Caco-2 (cell line): ENCODE measurements at regions not wholly inside any gene's neighbourhood (a gene's known extent, or its start where the extent isn't known, plus 50 kb on each side); places are given as distances from the start of the nearest gene placed in this dataset.

ENCODE experiments used
- BruUV-seq: library from RNA; stranded (reverse); fragments of 400-500 nt; replicated peaks from 2 replicates; lab custom pipeline; 2021; lab: Mats Ljungman, UMichigan
- CTCF ChIA-PET: fragments of 300-600 bp; sonication (Branson Sonifier 250); formaldehyde crosslinking; loops from one replicate; lab custom pipeline; 2022; ENCODE audit warnings: antibody characterized with exemption; lab: Charles Lee
- POLR2A ChIA-PET: fragments of 300-600 bp; sonication (Branson Sonifier 250); formaldehyde crosslinking; loops from one replicate; lab custom pipeline; 2022; ENCODE audit warnings: antibody characterized with exemption; lab: Charles Lee
- DNase-seq, 2 experiments: peaks; one replicate each; pipeline versions ENCODE4 v3.0.0 to v3.0.0-alpha.2; 2020 to 2022
- H3K27me3 ChIP-seq: replicated peaks from 2 replicates; pipeline ENCODE4 v1.6.0; 2011; ENCODE audit warnings: low read length; ENCODE audit not compliant: control insufficient read depth, insufficient read depth
- H3K36me3 ChIP-seq: 2 replicates; pipeline ENCODE4 v1.5.1; 2011; ENCODE audit warnings: low read length; ENCODE audit not compliant: control insufficient read depth, insufficient read depth
- H3K4me1 ChIP-seq: fragments of 250-450 bp; sonication (Bioruptor Pico); 2 replicates; pipeline ENCODE4 v1.5.1; 2020; ENCODE audit warnings: mild to moderate bottlenecking
- H3K4me3 ChIP-seq: 2 replicates; pipeline ENCODE4 v1.5.1; 2011; ENCODE audit warnings: low read depth, mild to moderate bottlenecking, control low read depth, low read length
- H3K9me3 ChIP-seq: fragments of 250-450 bp; sonication (Bioruptor Pico); 2 replicates; pipeline ENCODE4 v1.5.1; 2020; ENCODE audit warnings: mild to moderate bottlenecking, moderate library complexity
- H3K27ac Mint-ChIP-seq: one replicate; pipeline ENCODE4 v1.8.0; 2022; ENCODE audit warnings: mixed read lengths; ENCODE audit not compliant: unreplicated experiment
- H3K27me3 Mint-ChIP-seq: one replicate; pipeline ENCODE4 v1.8.0; 2022; ENCODE audit warnings: mixed read lengths; ENCODE audit not compliant: insufficient read depth, unreplicated experiment
- H3K36me3 Mint-ChIP-seq: one replicate; pipeline ENCODE4 v1.8.0; 2022; ENCODE audit warnings: mild to moderate bottlenecking, mixed read lengths; ENCODE audit not compliant: insufficient read depth, unreplicated experiment
- H3K4me1 Mint-ChIP-seq: one replicate; pipeline ENCODE4 v1.8.0; 2022; ENCODE audit warnings: low read depth, mixed read lengths; ENCODE audit not compliant: unreplicated experiment
- H3K4me3 Mint-ChIP-seq: one replicate; pipeline ENCODE4 v1.8.0; 2022; ENCODE audit warnings: mild to moderate bottlenecking, moderate library complexity, mixed read lengths; ENCODE audit not compliant: unreplicated experiment
- H3K9me3 Mint-ChIP-seq: one replicate; pipeline ENCODE4 v1.8.0; 2022; ENCODE audit warnings: mixed read lengths; ENCODE audit not compliant: unreplicated experiment
- intact Hi-C: fragments of 100-400 bp; cut with micrococcal nuclease; formaldehyde crosslinking; loops from one replicate; pipeline ENCODE4 v1.10.0; 2022; ENCODE audit not compliant: unreplicated experiment
- TF ChIP-seq, protein P1 (sequence below), 2 experiments: fragments of 200-600 bp in 1 of 2; IDR thresholded peaks; 1 replicate in 1 of 2; 2 replicates in 1 of 2; pipeline versions ENCODE4 v1.5.1 to v1.8.0; 2011 to 2022; ENCODE audit warnings: antibody characterized with exemption in 1 of 2, control low read depth in 1 of 2, inconsistent platforms in 1 of 2, low read depth in 1 of 2, low read length in 1 of 2, mild to moderate bottlenecking in 1 of 2, moderate library complexity in 1 of 2; ENCODE audit not compliant: insufficient read depth in 1 of 2, severe bottlenecking in 1 of 2, unreplicated experiment in 1 of 2

- no peak overlapping the region for H3K4me3 Mint-ChIP-seq
- CTCF ChIA-PET = no interaction called here
- no peak for DNase-seq
- H3K36me3 Mint-ChIP-seq = no peaks in the 10 kb centered on the region
- no peak overlapping the region for H3K27ac Mint-ChIP-seq
- H3K4me1 ChIP-seq = peaks cover 14% of the 10 kb centered on the region; the same call in 1 of the 2 replicates
- no peaks in the 10 kb centered on the region for H3K27me3 ChIP-seq
- no peaks in the 10 kb centered on the region for H3K36me3 ChIP-seq
- H3K27me3 Mint-ChIP-seq = no peaks in the 10 kb centered on the region
- TF ChIP-seq, protein P1, sequence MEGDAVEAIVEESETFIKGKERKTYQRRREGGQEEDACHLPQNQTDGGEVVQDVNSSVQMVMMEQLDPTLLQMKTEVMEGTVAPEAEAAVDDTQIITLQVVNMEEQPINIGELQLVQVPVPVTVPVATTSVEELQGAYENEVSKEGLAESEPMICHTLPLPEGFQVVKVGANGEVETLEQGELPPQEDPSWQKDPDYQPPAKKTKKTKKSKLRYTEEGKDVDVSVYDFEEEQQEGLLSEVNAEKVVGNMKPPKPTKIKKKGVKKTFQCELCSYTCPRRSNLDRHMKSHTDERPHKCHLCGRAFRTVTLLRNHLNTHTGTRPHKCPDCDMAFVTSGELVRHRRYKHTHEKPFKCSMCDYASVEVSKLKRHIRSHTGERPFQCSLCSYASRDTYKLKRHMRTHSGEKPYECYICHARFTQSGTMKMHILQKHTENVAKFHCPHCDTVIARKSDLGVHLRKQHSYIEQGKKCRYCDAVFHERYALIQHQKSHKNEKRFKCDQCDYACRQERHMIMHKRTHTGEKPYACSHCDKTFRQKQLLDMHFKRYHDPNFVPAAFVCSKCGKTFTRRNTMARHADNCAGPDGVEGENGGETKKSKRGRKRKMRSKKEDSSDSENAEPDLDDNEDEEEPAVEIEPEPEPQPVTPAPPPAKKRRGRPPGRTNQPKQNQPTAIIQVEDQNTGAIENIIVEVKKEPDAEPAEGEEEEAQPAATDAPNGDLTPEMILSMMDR (IDR thresholded peaks at IDR 0.05; ENCODE audit: insufficient read depth in 1 of 2, low read depth in 1 of 2, low read length in 1 of 2, severe bottlenecking in 1 of 2, unreplicated experiment in 1 of 2) = no peak
- H3K9me3 Mint-ChIP-seq = no peaks in the 10 kb centered on the region
- no peaks in the 10 kb centered on the region for H3K4me1 Mint-ChIP-seq
- no TSS peak for BruUV-seq
- no peak overlapping the region for H3K4me3 ChIP-seq
- POLR2A ChIA-PET = no interaction called here
- H3K9me3 ChIP-seq = no peaks in the 10 kb centered on the region
- intact Hi-C loops = no loop called here
Measured at GRCh38 chr12:13505636-13506035, 309.1 kb downstream of the EMP1 start.

- intact Hi-C loops = no loop called here
- TF ChIP-seq, protein P1 (IDR thresholded peaks at IDR 0.05; ENCODE audit: insufficient read depth in 1 of 2, low read depth in 1 of 2, low read length in 1 of 2, severe bottlenecking in 1 of 2, unreplicated experiment in 1 of 2) = no peak
- no peaks in the 10 kb centered on the region for H3K27me3 ChIP-seq
- Mint-ChIP-seq H3K36me3 (no peaks in the 10 kb centered on the region), H3K27me3 (no peaks in the 10 kb centered on the region), H3K4me1 (no peaks in the 10 kb centered on the region), H3K9me3 (no peaks in the 10 kb centered on the region), H3K27ac (no peak overlapping the region), H3K4me3 (no peak overlapping the region)
- H3K9me3 ChIP-seq = no peaks in the 10 kb centered on the region
- POLR2A ChIA-PET = no interaction called here
- BruUV-seq = no TSS peak
- no peaks in the 10 kb centered on the region for H3K36me3 ChIP-seq
- no peak overlapping the region for H3K4me3 ChIP-seq
- H3K4me1 ChIP-seq = peaks cover 14% of the 10 kb centered on the region; the same call in 1 of the 2 replicates
- CTCF ChIA-PET = no interaction called here
- no peak for DNase-seq
Measured at GRCh38 chr12:13505224-13505623, 308.7 kb downstream of the EMP1 start.

GRCh38 chr12:13504736-13505135, 308.2 kb downstream of the EMP1 start:
- Histone ChIP-seq H3K9me3 (no peaks in the 10 kb centered on the region), H3K36me3 (no peaks in the 10 kb centered on the region), H3K27me3 (no peaks in the 10 kb centered on the region), H3K4me3 (no peak overlapping the region), H3K4me1 (peaks cover 14% of the 10 kb centered on the region; the same call in 1 of the 2 replicates)
- CTCF ChIA-PET = no interaction called here
- Mint-ChIP-seq H3K27me3 (no peaks in the 10 kb centered on the region), H3K4me3 (no peak overlapping the region), H3K4me1 (no peaks in the 10 kb centered on the region), H3K36me3 (no peaks in the 10 kb centered on the region), H3K27ac (no peak overlapping the region), H3K9me3 (no peaks in the 10 kb centered on the region)
- POLR2A ChIA-PET = no interaction called here
- BruUV-seq = no TSS peak
- TF ChIP-seq, protein P1 (IDR thresholded peaks at IDR 0.05; ENCODE audit: insufficient read depth in 1 of 2, low read depth in 1 of 2, low read length in 1 of 2, severe bottlenecking in 1 of 2, unreplicated experiment in 1 of 2) = no peak
- intact Hi-C loops = no loop called here
- DNase-seq = no peak
